Glutamatergic neuron (in vitro differentiated cells): ENCODE measurements at regions not wholly inside any gene's neighbourhood (a gene's known extent, or its start where the extent isn't known, plus 50 kb on each side); places are given as distances from the start of the nearest gene placed in this dataset.

Source experiments
- DNase-seq: peaks from one replicate; pipeline ENCODE4 v3.0.0; 2022
- H3K27ac Mint-ChIP-seq: one replicate; pipeline ENCODE4 v1.8.0; 2020; ENCODE audit warnings: mild to moderate bottlenecking, mixed read lengths, inconsistent platforms; ENCODE audit not compliant: unreplicated experiment
- H3K27me3 Mint-ChIP-seq: one replicate; pipeline ENCODE4 v1.8.0; 2020; ENCODE audit warnings: mild to moderate bottlenecking, moderate library complexity, mixed read lengths, inconsistent platforms; ENCODE audit not compliant: unreplicated experiment
- H3K36me3 Mint-ChIP-seq: one replicate; pipeline ENCODE4 v1.8.0; 2020; ENCODE audit warnings: mild to moderate bottlenecking, mixed read lengths, inconsistent platforms; ENCODE audit not compliant: unreplicated experiment
- H3K4me1 Mint-ChIP-seq: one replicate; pipeline ENCODE4 v1.8.0; 2020; ENCODE audit warnings: mild to moderate bottlenecking, low read depth, mixed read lengths, inconsistent platforms; ENCODE audit not compliant: unreplicated experiment
- H3K4me3 Mint-ChIP-seq: one replicate; pipeline ENCODE4 v1.8.0; 2020; ENCODE audit warnings: mild to moderate bottlenecking, mixed read lengths, inconsistent platforms; ENCODE audit not compliant: unreplicated experiment
- H3K9me3 Mint-ChIP-seq: one replicate; pipeline ENCODE4 v1.8.0; 2020; ENCODE audit warnings: mild to moderate bottlenecking, moderate library complexity, mixed read lengths, inconsistent platforms; ENCODE audit not compliant: unreplicated experiment
- TF ChIP-seq, protein P1 (sequence below): fragments of 200-600 bp; sonication (generic); IDR thresholded peaks from one replicate; pipeline ENCODE4 v1.5.0; 2021; ENCODE audit not compliant: partially characterized antibody, unreplicated experiment

DNA sequence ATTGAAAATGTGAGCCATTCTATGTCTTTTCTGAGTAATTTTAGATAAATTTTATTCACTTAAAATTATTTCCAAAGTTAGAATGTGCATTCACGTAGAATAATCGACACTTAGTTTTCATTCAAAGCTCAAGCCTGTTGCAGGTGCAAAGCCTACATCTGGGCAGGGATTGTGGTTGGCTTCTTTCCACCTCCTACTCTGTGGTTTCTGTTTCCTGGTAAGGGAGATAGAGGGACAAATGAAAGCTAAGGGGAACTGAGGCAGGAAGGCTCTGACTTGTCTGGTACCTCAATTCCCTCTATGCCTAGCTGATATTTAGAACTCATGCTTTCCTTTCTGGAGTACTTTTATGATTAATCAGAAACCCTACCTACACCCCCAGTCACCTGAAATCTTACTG lies 251.2 kb upstream of the DPYD start:
- H3K4me1 Mint-ChIP-seq = no peaks in the 10 kb centered on the region
- H3K4me3 Mint-ChIP-seq = no peak overlapping the region
- TF ChIP-seq, protein P1, sequence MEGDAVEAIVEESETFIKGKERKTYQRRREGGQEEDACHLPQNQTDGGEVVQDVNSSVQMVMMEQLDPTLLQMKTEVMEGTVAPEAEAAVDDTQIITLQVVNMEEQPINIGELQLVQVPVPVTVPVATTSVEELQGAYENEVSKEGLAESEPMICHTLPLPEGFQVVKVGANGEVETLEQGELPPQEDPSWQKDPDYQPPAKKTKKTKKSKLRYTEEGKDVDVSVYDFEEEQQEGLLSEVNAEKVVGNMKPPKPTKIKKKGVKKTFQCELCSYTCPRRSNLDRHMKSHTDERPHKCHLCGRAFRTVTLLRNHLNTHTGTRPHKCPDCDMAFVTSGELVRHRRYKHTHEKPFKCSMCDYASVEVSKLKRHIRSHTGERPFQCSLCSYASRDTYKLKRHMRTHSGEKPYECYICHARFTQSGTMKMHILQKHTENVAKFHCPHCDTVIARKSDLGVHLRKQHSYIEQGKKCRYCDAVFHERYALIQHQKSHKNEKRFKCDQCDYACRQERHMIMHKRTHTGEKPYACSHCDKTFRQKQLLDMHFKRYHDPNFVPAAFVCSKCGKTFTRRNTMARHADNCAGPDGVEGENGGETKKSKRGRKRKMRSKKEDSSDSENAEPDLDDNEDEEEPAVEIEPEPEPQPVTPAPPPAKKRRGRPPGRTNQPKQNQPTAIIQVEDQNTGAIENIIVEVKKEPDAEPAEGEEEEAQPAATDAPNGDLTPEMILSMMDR = no peak
- H3K36me3 Mint-ChIP-seq = no peaks in the 10 kb centered on the region
- H3K27me3 Mint-ChIP-seq = no peaks in the 10 kb centered on the region
- no peak for DNase-seq
- no peaks in the 10 kb centered on the region for H3K9me3 Mint-ChIP-seq
- H3K27ac Mint-ChIP-seq = no peak overlapping the region

DNA sequence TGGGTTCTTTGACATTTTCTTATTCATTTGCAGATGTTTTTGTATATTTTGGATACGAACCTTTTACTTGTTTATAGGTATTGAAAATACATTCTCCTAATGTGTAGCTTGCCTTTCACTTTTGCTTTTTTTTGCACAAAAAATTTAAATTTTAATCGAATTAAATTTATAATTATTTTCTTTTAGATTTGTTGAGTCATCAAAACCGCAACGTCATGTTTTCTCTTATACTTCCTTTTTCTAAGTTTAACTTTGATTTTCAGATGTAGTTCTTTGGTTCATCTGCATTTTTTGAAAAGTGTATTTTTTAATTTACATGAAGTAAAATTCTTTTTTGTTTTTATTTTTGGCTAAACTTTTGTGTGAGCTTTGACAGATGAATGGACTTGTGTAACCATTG lies 243.7 kb upstream of the DPYD start:
- Mint-ChIP-seq H3K4me1 (no peaks in the 10 kb centered on the region), H3K9me3 (no peaks in the 10 kb centered on the region), H3K36me3 (no peaks in the 10 kb centered on the region), H3K4me3 (no peak overlapping the region), H3K27me3 (no peaks in the 10 kb centered on the region), H3K27ac (no peak overlapping the region)
- DNase-seq = no peak
- TF ChIP-seq, protein P1 = no peak

DNA sequence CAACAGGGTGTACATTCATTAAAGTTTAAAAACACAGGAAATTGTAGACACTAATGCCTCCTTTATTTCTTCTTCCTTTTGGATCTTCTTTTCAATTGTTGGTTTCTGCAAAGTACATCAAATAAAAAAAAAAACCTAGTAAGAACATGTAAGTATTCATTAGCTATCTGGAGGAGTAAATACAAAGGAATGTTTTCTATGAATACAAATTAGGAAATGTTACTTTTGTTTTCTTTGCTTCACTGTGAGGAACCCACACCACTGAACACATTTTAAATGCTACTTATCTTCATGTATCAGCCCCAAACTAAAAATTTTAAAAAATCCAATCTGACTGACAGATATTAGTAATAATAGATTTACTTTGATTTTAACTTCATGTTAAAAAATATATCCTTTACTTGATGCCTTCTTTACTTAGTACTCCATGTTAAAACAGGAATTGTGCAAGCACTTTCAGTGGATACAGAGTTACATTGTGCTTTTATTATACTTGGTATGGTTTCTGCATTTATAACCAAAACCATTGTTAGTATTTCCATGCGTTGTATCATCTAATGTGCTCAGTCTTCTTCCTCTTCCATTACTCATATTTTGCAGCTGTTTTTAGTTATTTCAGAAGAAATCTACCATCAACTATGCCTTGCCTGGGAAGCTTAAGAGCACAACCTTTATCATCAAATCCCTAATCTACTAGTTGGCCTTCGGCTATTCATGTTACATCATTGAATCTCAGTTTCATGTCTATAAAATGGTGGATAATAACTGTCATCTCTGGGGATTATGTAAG lies 236.9 kb upstream of the DPYD start:
- no peaks in the 10 kb centered on the region for H3K27me3 Mint-ChIP-seq
- no peaks in the 10 kb centered on the region for H3K4me1 Mint-ChIP-seq
- H3K27ac Mint-ChIP-seq = no peak overlapping the region
- no peak for DNase-seq
- H3K36me3 Mint-ChIP-seq = peaks cover 5% of the 10 kb centered on the region
- H3K4me3 Mint-ChIP-seq = no peak overlapping the region
- TF ChIP-seq, protein P1 = no peak
- H3K9me3 Mint-ChIP-seq = peaks cover 2% of the 10 kb centered on the region

DNA sequence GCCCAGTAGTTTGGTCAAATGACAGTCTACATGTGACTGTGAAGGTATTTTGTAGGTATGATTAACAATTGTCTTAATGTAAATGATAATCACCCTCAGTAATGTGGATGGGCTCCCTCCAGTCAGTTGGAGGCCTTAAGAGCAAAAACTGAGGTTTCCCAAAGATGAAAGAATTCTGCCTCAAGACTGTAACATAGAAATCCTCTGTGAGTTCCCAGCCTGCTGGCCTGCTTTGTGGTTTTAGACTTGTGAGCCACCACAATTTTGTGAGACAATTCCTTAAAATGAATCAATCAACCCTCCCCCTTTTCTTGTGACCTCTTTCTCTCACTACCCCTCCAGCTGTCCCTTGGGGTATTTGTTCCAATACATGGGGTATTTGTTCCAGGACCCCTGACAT lies 226.4 kb upstream of the DPYD start:
- no peaks in the 10 kb centered on the region for H3K36me3 Mint-ChIP-seq
- no peak overlapping the region for H3K27ac Mint-ChIP-seq
- no peak overlapping the region for H3K4me3 Mint-ChIP-seq
- H3K9me3 Mint-ChIP-seq = peaks cover 2% of the 10 kb centered on the region
- TF ChIP-seq, protein P1 = no peak
- H3K27me3 Mint-ChIP-seq = peaks cover 3% of the 10 kb centered on the region
- no peaks in the 10 kb centered on the region for H3K4me1 Mint-ChIP-seq
- DNase-seq = no peak

DNA sequence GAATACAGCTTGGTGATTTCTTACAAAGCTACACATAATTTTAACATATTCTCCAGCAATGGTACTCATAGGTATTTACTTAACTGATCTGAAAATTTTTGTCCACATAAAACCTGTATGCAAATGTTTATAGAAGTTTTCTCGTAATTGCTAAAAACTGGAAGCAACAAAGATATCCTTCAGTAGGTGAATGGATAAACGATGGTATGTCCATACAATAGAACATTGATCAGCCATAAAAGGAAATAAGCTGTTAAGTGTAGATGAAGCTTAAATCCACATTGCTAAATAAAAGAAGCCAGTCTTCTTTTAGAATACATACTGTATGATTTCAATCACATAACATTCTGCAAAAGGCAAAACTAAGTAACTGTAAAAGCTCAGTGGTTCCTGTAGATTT lies 224.8 kb upstream of the DPYD start:
- no peaks in the 10 kb centered on the region for H3K4me1 Mint-ChIP-seq
- peaks cover 3% of the 10 kb centered on the region for H3K27me3 Mint-ChIP-seq
- TF ChIP-seq, protein P1 = no peak
- no peak overlapping the region for H3K4me3 Mint-ChIP-seq
- no peaks in the 10 kb centered on the region for H3K9me3 Mint-ChIP-seq
- H3K36me3 Mint-ChIP-seq = no peaks in the 10 kb centered on the region
- DNase-seq = no peak
- H3K27ac Mint-ChIP-seq = no peak overlapping the region
